ENCODE measurements at regions not wholly inside any gene's neighbourhood (a gene's known extent, or its start where the extent isn't known, plus 50 kb on each side); places are given as distances from the start of the nearest gene placed in this dataset.
"Not testable (repeated sequence)": the region's sequence is repeated elsewhere in the genome, so short reads cannot be mapped to it uniquely, and the experiment has no call there.

GRCh38 chr6:165768961-165769360 is 105.9 kb upstream of the PDE10A start:
- Histone ChIP-seq H3K9me3 (no peaks in the 10 kb centered on the region), H3K27ac (no peak overlapping the region), H3K4me3 (no peak overlapping the region), H3K27me3 (no peaks in the 10 kb centered on the region), H3K36me3 (no peaks in the 10 kb centered on the region), H3K4me1 (no peaks in the 10 kb centered on the region)
- DNase-seq, result no peak
- intact Hi-C loops (cut with DNase I; ENCODE audit: low total_unique reads), result no loop called here
- TF ChIP-seq POLR2A (IDR thresholded peaks at IDR 0.05) (no peak), CTCF (IDR thresholded peaks at IDR 0.05) (no peak)

- TF ChIP-seq CTCF (IDR thresholded peaks at IDR 0.05), result no peak
- no peak for TF ChIP-seq POLR2A (IDR thresholded peaks at IDR 0.05)
- no peak for DNase-seq
- no peaks in the 10 kb centered on the region for H3K36me3 ChIP-seq
- H3K27ac ChIP-seq, result no peak overlapping the region
- intact Hi-C loops (cut with DNase I; ENCODE audit: low total_unique reads), result no loop called here
- H3K27me3 ChIP-seq, result no peaks in the 10 kb centered on the region
- H3K9me3 ChIP-seq, result no peaks in the 10 kb centered on the region
- H3K4me3 ChIP-seq, result no peak overlapping the region
- no peaks in the 10 kb centered on the region for H3K4me1 ChIP-seq
Observed at GRCh38 chr6:165767228-165767627, 104.2 kb upstream of the PDE10A start.

- Histone ChIP-seq H3K36me3 (no peaks in the 10 kb centered on the region), H3K27me3 (no peaks in the 10 kb centered on the region), H3K4me3 (no peak overlapping the region), H3K27ac (no peak overlapping the region), H3K4me1 (no peaks in the 10 kb centered on the region), H3K9me3 (no peaks in the 10 kb centered on the region)
- TF ChIP-seq CTCF (IDR thresholded peaks at IDR 0.05), result no peak
- no peak for TF ChIP-seq POLR2A (IDR thresholded peaks at IDR 0.05)
- intact Hi-C loops (cut with DNase I; ENCODE audit: low total_unique reads), result no loop called here
- no peak for DNase-seq
Observed at GRCh38 chr6:165766457-165766856, 103.4 kb upstream of the PDE10A start.

GRCh38 chr6:165766026-165766425 is 103.0 kb upstream of the PDE10A start:
- Histone ChIP-seq H3K36me3 (no peaks in the 10 kb centered on the region), H3K9me3 (no peaks in the 10 kb centered on the region), H3K4me1 (no peaks in the 10 kb centered on the region)

GRCh38 chr6:165765256-165765655 is 102.2 kb upstream of the PDE10A start:
- H3K9me3 ChIP-seq; H3K4me1 ChIP-seq; H3K27ac ChIP-seq; H3K27me3 ChIP-seq; H3K36me3 ChIP-seq; intact Hi-C loops (cut with DNase I; ENCODE audit: low total_unique reads); DNase-seq; H3K4me3 ChIP-seq: not testable (repeated sequence)

More at GRCh38 chr6:165766026-165766425, 103.0 kb upstream of the PDE10A start:
- Histone ChIP-seq H3K4me3 (no peak overlapping the region), H3K27ac (peak overlapping the region in 1 of 2 donors; percentile 11), H3K27me3 (no peaks in the 10 kb centered on the region)
- intact Hi-C loops (cut with DNase I; ENCODE audit: low total_unique reads), result no loop called here
- no peak for DNase-seq
- no peak for TF ChIP-seq CTCF (IDR thresholded peaks at IDR 0.05)
- TF ChIP-seq POLR2A (IDR thresholded peaks at IDR 0.05), result no peak

- H3K27me3 ChIP-seq, result no peaks in the 10 kb centered on the region
- no peak overlapping the region for H3K4me3 ChIP-seq
- intact Hi-C loops (cut with DNase I; ENCODE audit: low total_unique reads), result no loop called here
- H3K4me1 ChIP-seq, result no peaks in the 10 kb centered on the region
- no peaks in the 10 kb centered on the region for H3K9me3 ChIP-seq
- DNase-seq, result no peak
- no peak overlapping the region for H3K27ac ChIP-seq
- no peaks in the 10 kb centered on the region for H3K36me3 ChIP-seq
- no peak for TF ChIP-seq CTCF (IDR thresholded peaks at IDR 0.05)
- TF ChIP-seq POLR2A (IDR thresholded peaks at IDR 0.05), result no peak
Observed at GRCh38 chr6:165762876-165763275, 99.8 kb upstream of the PDE10A start.

Data from uterus (tissue), 3 donors.